GM12875 (cell line): ENCODE measurements at regions not wholly inside any gene's neighbourhood (a gene's known extent, or its start where the extent isn't known, plus 50 kb on each side); places are given as distances from the start of the nearest gene placed in this dataset.

Experiments used
- H3K4me3 ChIP-seq: one replicate; pipeline ENCODE4 v1.5.1; 2011; ENCODE audit warnings: low read depth, low read length, control low read depth
- CTCF ChIP-seq: IDR thresholded peaks from 2 replicates; pipeline ENCODE4 v1.5.1; 2011; ENCODE audit warnings: low read depth, mild to moderate bottlenecking, control low read depth, inconsistent platforms, low read length, moderate library complexity, borderline replicate concordance; ENCODE audit not compliant: insufficient read depth

GRCh38 chr7:156121956-156122355 lies 309.7 kb upstream of the SHH start:
- H3K4me3 ChIP-seq = no peak overlapping the region
- TF ChIP-seq CTCF = no peak

DNA sequence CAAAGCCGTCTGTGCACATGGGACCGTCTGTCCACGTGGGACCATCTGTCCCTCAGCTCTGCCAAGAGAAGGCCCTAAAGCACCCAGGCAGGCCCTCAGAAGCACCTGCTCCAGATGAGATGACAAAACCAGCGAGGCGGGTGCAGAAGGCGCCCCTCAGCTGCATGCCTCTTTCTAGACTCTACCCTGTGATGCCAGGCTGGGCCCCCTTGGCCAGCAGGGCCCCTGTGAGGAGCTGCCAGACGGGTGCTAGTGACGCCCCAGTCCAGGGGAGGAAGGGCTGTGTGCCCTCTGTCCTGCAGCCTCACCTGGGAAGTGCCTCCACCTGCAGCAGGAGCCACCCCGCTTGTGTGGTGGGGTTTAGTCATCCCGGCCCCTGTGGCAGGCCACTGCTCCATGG lies 309.2 kb upstream of the SHH start:
- TF ChIP-seq CTCF = no peak
- no peak overlapping the region for H3K4me3 ChIP-seq

DNA sequence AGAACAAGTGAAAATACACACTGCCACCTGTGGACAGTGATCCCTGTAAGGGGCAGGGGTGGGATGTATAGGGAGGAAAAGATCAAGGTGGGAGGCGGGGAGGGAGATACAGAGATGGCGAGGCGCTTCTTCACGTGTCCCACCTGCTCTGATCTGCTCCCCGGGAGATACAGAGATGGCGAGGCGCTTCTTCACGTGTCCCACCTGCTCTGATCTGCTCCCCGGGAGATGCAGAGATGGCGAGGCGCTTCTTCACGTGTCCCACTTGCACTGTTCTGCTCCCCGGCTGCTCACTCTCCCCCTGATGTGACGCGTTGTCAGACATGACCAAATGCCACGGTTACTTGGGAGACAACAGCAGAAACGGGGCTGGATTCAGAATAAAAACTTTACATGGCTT lies 308.3 kb upstream of the SHH start:
- TF ChIP-seq CTCF = no peak
- H3K4me3 ChIP-seq = no peak overlapping the region

DNA sequence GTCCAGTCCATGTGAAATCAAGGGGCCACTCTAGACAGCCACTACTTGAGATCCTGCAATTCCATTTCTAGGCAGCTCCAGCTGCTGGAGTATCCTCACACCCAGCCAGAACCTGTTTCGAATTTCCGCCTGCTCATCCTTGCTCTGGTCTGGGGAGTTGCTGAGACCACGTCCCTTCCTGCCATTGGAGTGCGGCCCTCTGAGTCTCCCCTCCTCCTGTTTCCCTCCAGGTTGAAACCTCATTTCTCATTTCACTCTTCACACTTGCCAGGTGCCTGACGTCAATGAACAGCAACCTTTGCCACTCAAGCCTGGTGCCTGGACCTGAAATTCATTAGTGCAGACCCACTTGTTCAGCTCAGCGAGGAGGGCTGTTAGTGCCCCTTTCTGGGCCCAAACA lies 307.5 kb upstream of the SHH start:
- TF ChIP-seq CTCF = no peak
- H3K4me3 ChIP-seq = no peak overlapping the region

DNA sequence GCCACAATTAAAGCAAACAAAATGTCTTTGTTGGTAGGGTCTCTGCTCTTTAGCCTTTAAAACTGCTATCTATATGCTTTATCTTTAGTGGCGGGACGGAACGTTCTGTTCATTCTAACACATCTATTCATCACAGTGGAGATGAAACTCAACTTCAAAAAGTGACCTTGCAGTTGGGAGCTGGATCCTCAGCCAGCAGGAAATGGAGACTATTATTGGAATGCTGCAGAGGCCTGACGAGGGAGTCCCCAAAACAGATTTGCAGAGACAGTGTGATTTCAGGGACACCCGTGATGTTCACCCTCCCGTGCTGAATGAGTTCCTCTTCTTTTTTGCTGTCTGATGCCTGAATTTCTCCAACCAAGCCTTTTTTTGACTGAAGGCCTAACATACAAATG lies 306.0 kb upstream of the SHH start:
- no peak overlapping the region for H3K4me3 ChIP-seq
- no peak for TF ChIP-seq CTCF

GRCh38 chr7:156117542-156118247 lies 305.4 kb upstream of the SHH start:
- TF ChIP-seq CTCF = no peak
- H3K4me3 ChIP-seq = no peak overlapping the region

DNA sequence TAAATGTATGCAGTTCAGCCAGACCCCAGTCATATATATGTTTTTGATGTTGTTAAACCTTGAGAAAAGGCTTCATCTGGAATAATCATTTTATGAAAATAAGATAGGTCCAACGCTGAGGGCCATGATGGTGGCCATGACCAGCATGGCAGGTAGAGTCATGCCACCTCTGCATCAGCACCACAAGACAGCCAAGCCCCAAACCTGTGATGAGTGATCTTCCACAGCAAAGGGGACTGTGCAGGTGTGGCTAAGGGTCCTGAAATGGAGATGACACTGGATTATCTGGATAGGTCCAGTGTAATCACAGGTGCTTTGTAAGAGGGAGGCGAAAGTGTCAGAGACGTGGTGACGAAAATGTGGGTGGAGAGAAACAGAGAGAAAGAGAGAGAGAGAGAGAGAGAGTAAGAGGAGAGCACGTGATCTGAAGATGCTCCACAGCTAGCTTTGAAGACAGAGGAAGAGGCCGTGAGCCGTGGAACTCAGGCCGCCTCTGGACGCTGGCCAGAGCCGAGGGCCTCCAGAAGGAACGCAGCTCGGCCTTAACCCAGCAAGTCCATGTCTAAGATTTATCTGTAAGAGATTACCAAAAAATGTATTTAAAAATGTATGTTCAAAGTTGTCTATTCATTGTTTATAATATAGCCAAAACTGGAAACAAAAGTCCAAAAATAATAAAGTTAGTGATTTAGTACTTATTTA lies 304.4 kb upstream of the SHH start:
- TF ChIP-seq CTCF = no peak
- H3K4me3 ChIP-seq = no peak overlapping the region
